GM21619 (cell line): ENCODE measurements at regions not wholly inside any gene's neighbourhood (a gene's known extent, or its start where the extent isn't known, plus 50 kb on each side); places are given as distances from the start of the nearest gene placed in this dataset.
"Not testable (repeated sequence)": the region's sequence is repeated elsewhere in the genome, so short reads cannot be mapped to it uniquely, and the experiment has no call there.

Source experiments
- ATAC-seq: cut with Tn5 transposase; IDR thresholded peaks from one replicate; pipeline ENCODE4 v1.9.1; 2021; ENCODE audit not compliant: unreplicated experiment

GRCh38 chr9:62833323-62834200, 1643.7 kb downstream of the SPATA31A7 start:
- not testable (repeated sequence) for ATAC-seq

DNA sequence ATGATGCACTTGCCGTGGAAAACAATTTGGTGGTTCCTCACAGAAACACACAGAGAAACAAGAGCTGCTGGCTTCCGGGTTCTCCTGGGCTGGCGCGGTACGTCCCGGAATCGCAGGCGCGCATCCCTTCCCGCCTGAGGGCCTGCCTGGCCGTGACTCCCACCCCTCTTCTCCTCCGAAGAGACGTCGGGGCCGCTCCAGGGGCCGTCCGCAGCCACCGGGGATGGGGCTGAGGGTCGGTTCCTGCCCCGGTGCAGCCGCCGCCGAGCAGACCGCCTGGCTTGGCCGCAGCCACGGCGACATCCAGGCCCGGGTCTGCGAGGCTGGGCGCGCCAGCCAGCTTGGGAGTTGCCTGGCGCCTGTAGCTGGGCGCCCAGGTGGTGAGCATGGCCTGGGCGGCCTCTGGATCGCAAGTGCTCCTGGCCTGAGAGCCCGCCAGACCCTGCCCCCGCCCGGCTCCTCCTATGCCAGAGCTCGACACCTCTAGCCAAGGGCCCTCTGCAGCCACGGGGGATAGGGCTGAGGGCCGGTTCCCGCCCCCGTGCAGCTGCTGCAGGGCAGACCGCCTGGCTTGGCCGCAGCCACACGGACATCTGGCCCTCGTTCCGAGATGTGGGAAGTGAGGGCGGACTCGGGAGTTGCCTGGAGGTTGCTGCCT, 1647.5 kb downstream of the SPATA31A7 start:
- peak; percentile 8 for ATAC-seq

GRCh38 chr9:62838024-62838718, 1648.3 kb downstream of the SPATA31A7 start:
- ATAC-seq, result peak; percentile 100

DNA sequence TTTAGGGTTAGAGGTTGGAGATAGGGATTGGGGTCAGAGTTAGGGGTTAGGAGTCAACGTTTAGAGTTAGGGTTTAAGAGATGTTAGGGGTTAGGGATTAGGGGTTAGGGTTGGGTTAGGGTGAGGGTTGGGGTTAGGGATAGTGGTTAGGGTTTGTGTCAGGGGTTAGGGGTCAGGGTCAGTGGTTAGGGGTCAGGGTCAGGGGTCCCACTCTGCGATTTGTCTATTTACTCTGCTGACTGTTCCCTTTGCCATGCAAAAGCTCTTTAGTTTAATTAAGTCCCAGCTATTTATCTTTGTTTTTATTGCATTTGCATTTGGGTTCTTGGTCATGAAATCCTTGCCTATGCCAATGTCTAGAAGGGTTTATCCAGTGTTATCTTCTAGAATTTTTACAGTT, 1649.3 kb downstream of the SPATA31A7 start:
- not testable (repeated sequence) for ATAC-seq

DNA sequence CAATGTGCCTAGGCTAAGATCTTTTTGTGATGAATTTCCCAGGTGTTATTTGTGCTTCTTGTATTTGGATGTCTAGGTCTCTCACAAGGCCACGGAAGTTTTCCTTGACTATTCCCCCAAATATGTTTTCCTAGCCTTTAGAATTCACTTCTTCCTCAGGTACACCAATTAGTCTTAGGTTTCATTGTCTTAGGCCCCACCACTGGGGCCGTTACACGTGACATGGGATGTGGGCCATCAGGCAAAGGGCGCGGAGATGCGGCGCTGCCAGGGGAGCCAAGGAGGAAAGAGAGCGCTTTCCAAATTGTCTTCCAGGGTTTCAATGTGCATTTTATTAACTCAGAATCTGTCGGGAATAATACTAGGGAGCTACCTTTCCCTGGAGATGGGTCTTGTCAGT, 1653.3 kb downstream of the SPATA31A7 start:
- not testable (repeated sequence) for ATAC-seq

DNA sequence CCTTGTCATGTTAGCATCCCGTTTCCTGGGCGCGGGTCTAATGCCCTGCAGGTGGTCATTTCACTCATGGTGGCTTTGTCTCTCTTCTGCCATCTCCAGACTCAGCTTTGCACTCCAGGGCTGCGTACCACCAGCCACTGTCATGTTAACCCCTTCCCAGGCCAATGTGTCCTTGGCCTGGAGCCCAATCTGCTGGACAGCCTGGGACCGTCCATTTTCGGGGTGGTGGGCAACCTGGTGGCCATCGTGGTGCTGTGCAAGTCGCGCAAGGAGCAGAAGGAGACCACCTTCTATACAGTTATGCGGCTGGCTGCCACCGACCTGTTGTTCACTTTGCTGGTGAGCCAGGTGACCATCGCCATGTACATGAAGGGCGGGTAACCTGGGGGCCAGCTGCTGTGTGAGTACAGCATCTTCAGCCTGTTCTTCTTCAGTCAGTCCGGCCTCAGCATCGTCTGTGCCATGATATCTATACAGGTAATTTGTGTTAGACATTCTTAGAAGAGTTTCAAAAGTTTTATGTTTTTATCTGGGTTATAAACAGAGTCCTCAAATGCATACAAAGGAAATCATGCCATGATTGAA, 1654.0 kb downstream of the SPATA31A7 start:
- ATAC-seq, result not testable (repeated sequence)

DNA sequence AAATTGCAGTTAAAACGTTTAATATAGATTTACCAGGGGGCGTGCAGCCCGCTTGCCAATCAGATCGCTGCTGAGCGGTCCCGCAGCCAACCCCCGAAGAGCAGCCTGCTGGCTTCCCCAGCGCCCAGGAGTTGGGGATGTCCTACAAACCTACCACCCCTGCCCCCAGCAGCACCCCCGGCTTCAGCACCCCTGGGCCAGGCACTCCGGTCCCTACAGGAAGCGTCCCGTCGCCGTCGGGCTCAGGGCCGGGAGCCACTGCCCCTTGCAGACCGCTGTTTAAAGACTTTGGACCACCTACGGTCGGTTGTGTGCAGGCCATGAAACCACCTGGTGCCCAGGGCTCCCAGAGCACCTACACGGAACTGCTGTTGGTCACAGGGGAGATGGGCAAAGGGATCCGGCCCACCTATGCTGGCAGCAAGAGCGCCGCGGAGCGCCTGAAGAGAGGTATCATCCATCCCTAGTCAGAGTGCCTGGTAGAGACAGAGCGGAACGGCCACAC, 1654.9 kb downstream of the SPATA31A7 start:
- ATAC-seq, result not testable (repeated sequence)

- ATAC-seq, result not testable (repeated sequence)
Observed at GRCh38 chr9:62848258-62848657, 1658.4 kb downstream of the SPATA31A7 start.

DNA sequence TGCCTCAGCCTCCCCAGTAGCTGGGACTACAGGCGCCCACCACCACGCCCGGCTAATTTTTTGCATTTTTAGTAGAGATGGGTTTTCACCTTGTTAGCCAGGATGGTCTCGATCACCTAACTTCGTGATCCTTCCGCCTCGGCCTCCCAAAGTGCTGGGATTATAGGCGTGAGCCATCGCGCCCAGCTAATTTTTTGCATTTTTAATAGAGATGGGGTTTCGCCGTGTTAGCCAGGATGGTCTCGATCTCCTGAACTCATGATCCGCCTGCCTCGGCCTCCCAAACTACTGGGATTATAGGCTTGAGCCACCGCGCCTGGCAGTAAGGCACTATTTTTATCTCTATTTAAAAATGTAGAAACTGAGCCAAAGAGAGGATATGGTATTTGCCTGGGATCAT, 1660.2 kb downstream of the SPATA31A7 start:
- ATAC-seq, result not testable (repeated sequence)

GRCh38 chr9:62857280-62857679, 1667.4 kb downstream of the SPATA31A7 start:
- ATAC-seq, result not testable (repeated sequence)

GRCh38 chr9:62858240-62858639, 1668.4 kb downstream of the SPATA31A7 start:
- ATAC-seq, result not testable (repeated sequence)

GRCh38 chr9:62860939-62861860, 1671.4 kb downstream of the SPATA31A7 start:
- not testable (repeated sequence) for ATAC-seq

DNA sequence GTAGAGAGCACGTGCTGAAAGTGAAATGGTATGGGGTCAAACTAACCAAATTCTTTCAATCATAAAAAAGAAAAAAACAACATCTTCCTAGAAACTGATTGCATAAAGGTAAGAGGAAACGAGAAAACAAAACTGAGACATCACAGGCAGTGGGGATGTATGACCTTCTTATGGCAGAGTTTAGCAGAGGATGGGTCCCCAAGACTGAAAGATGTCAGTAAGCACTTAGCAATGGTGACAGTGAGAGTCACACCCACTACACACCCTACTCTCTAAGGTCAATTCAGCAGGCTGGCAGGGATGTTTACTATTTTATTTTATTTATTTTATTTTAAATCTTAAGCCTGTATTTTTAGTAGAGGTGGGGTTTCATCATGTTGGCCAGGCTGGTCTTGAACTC, 1672.3 kb downstream of the SPATA31A7 start:
- not testable (repeated sequence) for ATAC-seq

GRCh38 chr9:62863319-62863718, 1673.5 kb downstream of the SPATA31A7 start:
- ATAC-seq, result not testable (repeated sequence)

- not testable (repeated sequence) for ATAC-seq
Observed at GRCh38 chr9:62863867-62864266, 1674.0 kb downstream of the SPATA31A7 start.

DNA sequence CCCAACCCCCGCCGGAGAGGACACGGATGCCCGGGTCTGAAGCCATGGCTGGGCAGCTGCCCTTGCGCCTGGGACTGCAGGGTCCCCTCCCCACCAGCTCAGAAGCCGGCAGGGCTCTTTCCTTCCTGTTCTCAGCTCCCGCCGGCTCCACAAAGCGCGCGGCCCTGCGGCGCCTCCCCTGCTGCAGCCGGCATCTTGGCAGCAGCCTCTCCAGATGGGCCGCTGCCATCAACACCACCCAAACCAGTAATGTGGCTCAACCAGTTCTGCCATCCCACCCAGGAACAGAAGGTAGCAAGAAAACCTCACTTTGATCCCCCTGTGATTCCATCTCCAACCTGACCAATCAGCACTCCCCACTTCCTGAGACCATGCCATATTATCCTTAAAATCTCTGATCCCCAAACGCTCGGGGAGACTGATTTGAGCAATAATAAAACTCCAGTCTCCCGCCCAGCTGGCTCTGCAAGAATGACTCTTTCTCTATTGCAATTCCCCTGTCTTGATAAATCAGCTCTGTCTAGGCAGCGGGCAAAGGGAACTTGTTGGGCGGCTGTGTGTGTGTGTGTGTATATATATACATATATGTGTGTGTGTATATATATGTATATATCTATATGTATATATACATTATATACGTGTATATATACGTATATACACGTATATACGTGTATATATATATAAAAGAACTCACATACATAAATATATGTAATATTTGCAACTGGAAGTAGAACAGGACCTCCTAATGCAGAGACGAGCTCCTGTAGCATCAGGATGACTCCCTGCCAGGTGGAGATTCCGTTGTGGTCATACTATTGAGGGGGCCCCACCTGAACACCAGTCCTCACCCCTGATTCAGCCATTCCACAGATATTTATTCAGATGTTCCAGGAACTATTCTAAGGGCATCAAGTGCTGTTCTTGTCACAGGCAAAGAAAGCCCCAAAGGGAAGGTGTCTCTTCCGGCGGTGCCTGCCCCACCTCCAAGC, 1674.9 kb downstream of the SPATA31A7 start:
- not testable (repeated sequence) for ATAC-seq

GRCh38 chr9:62869061-62869460, 1679.2 kb downstream of the SPATA31A7 start:
- ATAC-seq, result not testable (repeated sequence)

GRCh38 chr9:62871765-62872164, 1681.9 kb downstream of the SPATA31A7 start:
- ATAC-seq, result not testable (repeated sequence)
